ENCODE measurements at regions not wholly inside any gene's neighbourhood (a gene's known extent, or its start where the extent isn't known, plus 50 kb on each side); places are given as distances from the start of the nearest gene placed in this dataset.

DNA sequence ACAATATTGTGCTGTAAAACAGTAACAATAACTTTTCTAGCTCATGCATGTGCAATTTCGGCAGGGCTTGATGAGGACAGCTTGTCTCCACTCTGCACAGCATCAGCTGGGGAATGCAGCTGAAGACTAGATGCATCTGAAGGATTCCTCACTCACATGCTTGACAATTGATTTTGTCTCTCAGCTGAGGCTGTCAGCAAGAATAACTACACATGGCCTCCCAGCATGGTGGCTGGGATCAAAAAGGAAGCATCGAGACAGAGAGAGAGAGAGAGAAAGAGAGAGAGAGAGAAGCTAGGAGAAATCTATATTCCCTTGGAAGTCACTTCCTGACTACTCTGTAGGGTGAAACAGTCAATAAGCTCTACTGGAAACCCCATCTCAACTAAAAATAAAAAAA is 487.1 kb downstream of the PLOD2 start:
- no peak for TF ChIP-seq POLR2A (IDR thresholded peaks at IDR 0.05)
- TF ChIP-seq, protein P1, sequence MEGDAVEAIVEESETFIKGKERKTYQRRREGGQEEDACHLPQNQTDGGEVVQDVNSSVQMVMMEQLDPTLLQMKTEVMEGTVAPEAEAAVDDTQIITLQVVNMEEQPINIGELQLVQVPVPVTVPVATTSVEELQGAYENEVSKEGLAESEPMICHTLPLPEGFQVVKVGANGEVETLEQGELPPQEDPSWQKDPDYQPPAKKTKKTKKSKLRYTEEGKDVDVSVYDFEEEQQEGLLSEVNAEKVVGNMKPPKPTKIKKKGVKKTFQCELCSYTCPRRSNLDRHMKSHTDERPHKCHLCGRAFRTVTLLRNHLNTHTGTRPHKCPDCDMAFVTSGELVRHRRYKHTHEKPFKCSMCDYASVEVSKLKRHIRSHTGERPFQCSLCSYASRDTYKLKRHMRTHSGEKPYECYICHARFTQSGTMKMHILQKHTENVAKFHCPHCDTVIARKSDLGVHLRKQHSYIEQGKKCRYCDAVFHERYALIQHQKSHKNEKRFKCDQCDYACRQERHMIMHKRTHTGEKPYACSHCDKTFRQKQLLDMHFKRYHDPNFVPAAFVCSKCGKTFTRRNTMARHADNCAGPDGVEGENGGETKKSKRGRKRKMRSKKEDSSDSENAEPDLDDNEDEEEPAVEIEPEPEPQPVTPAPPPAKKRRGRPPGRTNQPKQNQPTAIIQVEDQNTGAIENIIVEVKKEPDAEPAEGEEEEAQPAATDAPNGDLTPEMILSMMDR (IDR thresholded peaks at IDR 0.05): no peak

All from body of pancreas (tissue), 4 donors.